BLaER1 treated with 17β-estradiol and CSF1 and Interleukin-3, amounts not matched to agents 10 nM and 100 nM (cell line): ENCODE measurements at regions not wholly inside any gene's neighbourhood (a gene's known extent, or its start where the extent isn't known, plus 50 kb on each side); places are given as distances from the start of the nearest gene placed in this dataset.

Source experiments
- H3K27ac ChIP-seq, 11 experiments: shearing (Covaris generic); formaldehyde crosslinking; 2 replicates each; pipeline ENCODE4 v1.8.1; 2022
- H3K27me3 ChIP-seq, 11 experiments: shearing (Covaris generic); formaldehyde crosslinking; 2 replicates each; pipeline ENCODE4 v1.8.1; 2022
- H3K36me3 ChIP-seq, 11 experiments: shearing (Covaris generic); formaldehyde crosslinking; 2 replicates each; pipeline ENCODE4 v1.8.1; 2022
- H3K4me1 ChIP-seq, 10 experiments: shearing (Covaris generic); formaldehyde crosslinking; 2 replicates each; pipeline ENCODE4 v1.8.1; 2022
- H3K4me2 ChIP-seq, 11 experiments: shearing (Covaris generic); formaldehyde crosslinking; 2 replicates each; pipeline ENCODE4 v1.8.1; 2022
- H3K4me3 ChIP-seq, 10 experiments: shearing (Covaris generic); formaldehyde crosslinking; 2 replicates each; pipeline ENCODE4 v1.8.1; 2022
- H3K9ac ChIP-seq, 11 experiments: shearing (Covaris generic); formaldehyde crosslinking; 2 replicates each; pipeline ENCODE4 v1.8.1; 2022
- H3K9me3 ChIP-seq, 11 experiments: shearing (Covaris generic); formaldehyde crosslinking; replicated peaks in 1 of 11; 2 replicates each; pipeline ENCODE4 v1.8.1; 2022
- H4K20me1 ChIP-seq, 11 experiments: shearing (Covaris generic); formaldehyde crosslinking; 2 replicates each; pipeline ENCODE4 v1.8.1; 2022
- Cebpa-rat ChIP-seq, 11 experiments: shearing (Covaris generic); IDR thresholded peaks; 2 replicates each; pipeline ENCODE4 v1.8.1; 2022

DNA sequence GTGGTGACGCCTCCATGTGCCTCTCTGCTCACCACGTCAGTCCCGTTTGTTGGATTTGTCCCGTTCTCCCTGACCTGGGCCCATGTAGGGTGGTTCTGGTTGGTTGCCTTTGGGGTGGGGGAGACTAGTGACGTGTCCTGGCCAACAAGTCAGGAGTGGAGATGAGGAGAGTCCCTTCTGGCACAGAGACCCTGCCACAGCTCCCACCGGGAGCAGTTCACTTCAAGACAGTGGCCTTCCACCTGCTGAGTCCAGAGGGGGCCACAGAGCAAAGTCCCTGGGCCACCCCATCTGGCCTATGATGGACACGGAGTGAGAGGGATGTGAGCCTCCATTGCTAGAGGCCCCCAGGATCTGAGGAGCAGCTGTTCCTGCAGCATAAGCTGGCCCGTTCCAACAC lies 405.6 kb downstream of the TCERG1L start:
- Histone ChIP-seq H3K4me3 (no peak overlapping the region), H4K20me1 (no peaks in the 10 kb centered on the region; a peak in 1 of 22 replicates), H3K9ac (no peak overlapping the region), H3K27ac (no peak overlapping the region), H3K4me2 (no peak overlapping the region), H3K27me3 (no peaks in the 10 kb centered on the region), H3K9me3 (peaks cover under 1 to 3% (median 2%) of the 10 kb centered on the region in 11 experiments; a peak in 12 of 22 replicates), H3K36me3 (no peaks in the 10 kb centered on the region), H3K4me1 (peaks cover 0 to 18% (median 9%) of the 10 kb centered on the region in 10 experiments; a peak in 13 of 20 replicates)
- TF ChIP-seq Cebpa-rat (IDR thresholded peaks at IDR 0.05): no peak

DNA sequence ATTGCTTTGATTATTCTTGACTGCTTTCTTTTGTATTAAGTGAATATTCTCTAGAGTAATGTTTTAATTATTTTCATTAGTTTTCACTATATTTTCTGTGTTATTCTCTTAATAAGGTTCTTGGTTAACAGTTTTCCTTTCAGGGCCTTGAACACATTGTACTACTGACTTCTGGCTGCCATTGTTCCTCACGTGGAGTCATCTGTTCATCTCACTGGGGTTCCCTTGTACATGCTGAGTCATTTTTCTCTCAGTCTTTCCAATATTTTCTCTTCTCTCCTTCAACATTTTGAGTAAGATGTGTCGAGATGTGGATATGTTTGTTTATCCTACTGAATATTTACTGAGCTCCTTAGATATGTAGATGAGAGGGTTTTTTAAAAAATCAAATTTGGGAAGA lies 400.7 kb downstream of the TCERG1L start:
- Histone ChIP-seq H3K9me3 (peaks cover 11 to 30% (median 18%) of the 10 kb centered on the region in 11 experiments; a peak in 21 of 22 replicates), H3K36me3 (no peaks in the 10 kb centered on the region), H3K27ac (no peak overlapping the region), H3K4me2 (no peak overlapping the region), H3K4me3 (no peak overlapping the region), H3K4me1 (peaks cover 0 to 9% (median 2%) of the 10 kb centered on the region in 10 experiments; a peak in 5 of 20 replicates), H3K27me3 (no peaks in the 10 kb centered on the region), H4K20me1 (no peaks in the 10 kb centered on the region), H3K9ac (no peak overlapping the region)
- TF ChIP-seq Cebpa-rat (IDR thresholded peaks at IDR 0.05): no peak

DNA sequence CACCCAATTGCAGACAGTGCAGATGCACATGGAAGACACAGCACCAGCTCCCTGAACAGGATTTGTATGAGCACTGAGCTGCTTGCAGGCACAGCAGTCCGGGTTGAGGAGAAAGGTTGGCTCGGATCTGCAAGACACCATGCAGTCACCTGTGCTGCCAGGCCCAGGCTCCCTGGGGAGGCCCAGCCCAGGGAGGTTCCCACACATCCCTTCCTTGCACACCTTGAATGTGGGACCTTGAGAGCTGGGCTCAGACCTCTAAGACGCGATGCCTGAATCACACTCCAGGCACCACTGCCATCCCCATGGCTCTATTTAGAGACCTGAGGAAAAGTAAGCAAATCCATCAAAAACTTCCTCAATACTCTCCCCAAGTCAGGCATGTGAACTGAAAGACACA lies 397.7 kb downstream of the TCERG1L start:
- no peak overlapping the region for H3K9ac ChIP-seq
- no peak overlapping the region for H3K4me3 ChIP-seq
- H3K27me3 ChIP-seq: no peaks in the 10 kb centered on the region
- H4K20me1 ChIP-seq: no peaks in the 10 kb centered on the region
- H3K27ac ChIP-seq: no peak overlapping the region
- H3K4me2 ChIP-seq: no peak overlapping the region
- peaks cover 11 to 35% (median 19%) of the 10 kb centered on the region in 11 experiments; a peak in 21 of 22 replicates for H3K9me3 ChIP-seq
- no peaks in the 10 kb centered on the region for H3K36me3 ChIP-seq
- no peak for TF ChIP-seq Cebpa-rat (IDR thresholded peaks at IDR 0.05)
- peaks cover 0 to 9% (median 2%) of the 10 kb centered on the region in 10 experiments; a peak in 5 of 20 replicates for H3K4me1 ChIP-seq

DNA sequence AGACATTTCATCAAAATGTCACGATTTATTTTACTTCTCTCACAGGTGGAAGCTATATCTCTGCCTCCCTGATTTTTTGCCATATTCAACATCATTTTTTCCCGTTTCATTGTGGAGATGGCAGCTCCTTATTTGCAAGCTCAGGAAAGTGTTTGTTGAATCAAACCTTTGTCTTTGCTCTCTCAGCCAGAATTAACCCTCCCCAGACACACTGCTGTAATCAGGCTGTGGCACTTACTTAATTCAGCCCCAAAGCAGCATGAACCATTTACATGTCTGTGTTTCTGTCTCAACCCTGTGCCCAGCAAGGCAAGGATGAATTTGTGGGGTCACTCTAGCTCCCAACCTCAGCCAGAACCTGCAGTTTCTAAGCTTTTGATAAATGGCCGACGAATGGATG lies 397.2 kb downstream of the TCERG1L start:
- Histone ChIP-seq H3K9ac (no peak overlapping the region), H3K4me1 (peaks cover 0 to 9% (median 2%) of the 10 kb centered on the region in 10 experiments; a peak in 5 of 20 replicates), H4K20me1 (no peaks in the 10 kb centered on the region), H3K27ac (no peak overlapping the region), H3K4me3 (no peak overlapping the region), H3K4me2 (no peak overlapping the region), H3K9me3 (peaks cover 11 to 35% (median 19%) of the 10 kb centered on the region in 11 experiments; a peak in 21 of 22 replicates), H3K27me3 (no peaks in the 10 kb centered on the region), H3K36me3 (no peaks in the 10 kb centered on the region)
- TF ChIP-seq Cebpa-rat (IDR thresholded peaks at IDR 0.05): no peak

DNA sequence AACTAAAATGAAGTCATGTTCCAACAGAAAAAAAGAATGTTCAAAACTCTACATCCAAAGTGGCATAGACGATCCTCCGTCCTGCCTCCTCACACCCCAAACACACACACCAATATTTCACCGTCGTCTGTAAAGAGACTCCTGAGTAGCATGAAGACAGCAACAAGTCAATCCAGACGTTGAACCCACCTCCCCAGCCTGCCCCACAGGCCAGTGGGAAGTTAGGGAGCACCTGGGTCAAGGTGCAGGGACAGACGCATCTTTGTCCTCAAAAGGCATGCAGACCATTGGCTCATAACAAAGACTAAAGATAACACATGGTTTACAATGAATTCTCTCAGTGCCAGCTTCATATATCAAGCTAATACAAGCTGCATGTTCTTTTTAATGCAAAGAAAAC lies 396.5 kb downstream of the TCERG1L start:
- H4K20me1 ChIP-seq: no peaks in the 10 kb centered on the region
- no peak overlapping the region for H3K27ac ChIP-seq
- TF ChIP-seq Cebpa-rat (IDR thresholded peaks at IDR 0.05): no peak
- no peak overlapping the region for H3K9ac ChIP-seq
- no peak overlapping the region for H3K4me2 ChIP-seq
- H3K27me3 ChIP-seq: no peaks in the 10 kb centered on the region
- H3K9me3 ChIP-seq: peaks cover 11 to 35% (median 19%) of the 10 kb centered on the region in 11 experiments; a peak in 21 of 22 replicates
- no peak overlapping the region for H3K4me3 ChIP-seq
- peaks cover 0 to 7% (median 2%) of the 10 kb centered on the region in 10 experiments; a peak in 5 of 20 replicates for H3K4me1 ChIP-seq
- H3K36me3 ChIP-seq: no peaks in the 10 kb centered on the region

DNA sequence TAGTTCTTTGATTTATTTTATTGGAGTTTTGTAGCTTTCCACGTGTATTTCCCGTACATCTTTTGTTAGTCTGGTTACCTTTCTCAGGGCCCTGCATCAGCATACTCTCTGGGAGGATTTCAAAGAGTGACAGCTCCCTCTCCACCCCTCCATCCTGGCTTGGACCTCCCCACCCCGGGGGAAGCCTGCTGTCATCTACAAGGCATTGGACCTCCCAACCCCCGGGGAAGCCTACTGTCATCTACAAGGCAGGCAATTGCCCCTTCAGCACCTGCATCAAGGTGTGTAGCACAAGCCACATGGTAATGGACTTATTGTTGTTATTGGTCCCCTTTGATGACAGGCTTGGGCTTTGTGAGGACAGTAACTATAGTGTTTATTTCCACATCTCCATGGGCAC lies 390.1 kb downstream of the TCERG1L start:
- H3K4me2 ChIP-seq: no peak overlapping the region
- H3K27ac ChIP-seq: no peak overlapping the region
- TF ChIP-seq Cebpa-rat (IDR thresholded peaks at IDR 0.05): no peak
- H4K20me1 ChIP-seq: no peaks in the 10 kb centered on the region
- H3K9me3 ChIP-seq: peaks cover 0 to 12% (median 0%) of the 10 kb centered on the region in 11 experiments; a peak in 5 of 22 replicates
- no peak overlapping the region for H3K9ac ChIP-seq
- no peaks in the 10 kb centered on the region for H3K4me1 ChIP-seq
- H3K4me3 ChIP-seq: no peak overlapping the region
- no peaks in the 10 kb centered on the region for H3K36me3 ChIP-seq
- H3K27me3 ChIP-seq: no peaks in the 10 kb centered on the region

DNA sequence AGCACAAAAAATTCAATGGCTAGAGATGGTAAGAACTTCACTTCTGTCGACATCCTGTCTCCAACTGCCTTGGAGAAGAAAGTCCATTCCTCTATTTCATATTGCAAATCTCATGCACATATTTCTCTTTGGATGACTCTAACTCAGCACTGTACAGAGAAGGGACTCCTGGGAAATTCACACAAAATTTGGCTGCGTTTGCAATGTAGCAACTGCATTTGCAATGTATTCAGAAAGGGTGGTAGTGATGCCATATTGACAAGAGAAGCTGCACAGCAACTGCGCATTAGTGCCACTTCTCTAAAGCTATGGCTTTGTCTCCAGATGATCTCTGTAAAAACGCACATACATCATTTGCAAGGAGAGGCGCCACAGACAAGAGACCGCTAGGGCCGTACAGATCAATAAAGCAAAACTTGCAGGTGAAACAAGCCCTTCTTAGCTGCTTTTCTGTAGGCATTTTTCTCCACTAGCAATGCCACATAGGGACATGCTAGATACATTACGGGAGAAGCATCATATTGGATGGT lies 389.5 kb downstream of the TCERG1L start:
- Histone ChIP-seq H3K27ac (no peak overlapping the region), H3K4me1 (no peaks in the 10 kb centered on the region), H3K36me3 (no peaks in the 10 kb centered on the region), H3K9ac (no peak overlapping the region), H3K27me3 (no peaks in the 10 kb centered on the region), H3K9me3 (peaks cover 0 to 9% (median 0%) of the 10 kb centered on the region in 11 experiments; a peak in 4 of 22 replicates), H4K20me1 (no peaks in the 10 kb centered on the region), H3K4me3 (no peak overlapping the region), H3K4me2 (no peak overlapping the region)
- TF ChIP-seq Cebpa-rat (IDR thresholded peaks at IDR 0.05): no peak

DNA sequence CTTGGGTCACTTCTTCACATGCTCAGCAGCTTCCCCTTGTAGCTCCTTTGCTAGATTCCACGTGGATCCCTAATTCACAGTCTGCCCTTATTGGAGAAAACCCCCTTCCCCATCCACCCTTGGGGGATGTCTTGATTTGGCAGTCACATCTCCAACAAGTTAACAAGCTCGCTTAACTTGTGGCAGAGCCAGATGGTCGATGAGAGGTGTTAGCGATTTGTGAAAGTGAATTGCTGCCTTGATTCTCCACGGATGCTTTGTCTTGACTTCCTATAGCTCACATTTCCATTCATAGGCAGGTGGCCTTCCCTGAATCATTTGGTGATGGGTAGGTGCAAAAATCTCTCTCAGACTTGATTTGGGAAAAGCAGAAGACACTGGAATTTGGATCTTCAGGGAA lies 387.9 kb downstream of the TCERG1L start:
- no peaks in the 10 kb centered on the region for H4K20me1 ChIP-seq
- H3K4me1 ChIP-seq: no peaks in the 10 kb centered on the region
- H3K9ac ChIP-seq: no peak overlapping the region
- no peaks in the 10 kb centered on the region for H3K27me3 ChIP-seq
- TF ChIP-seq Cebpa-rat (IDR thresholded peaks at IDR 0.05): no peak
- H3K4me2 ChIP-seq: no peak overlapping the region
- no peak overlapping the region for H3K27ac ChIP-seq
- no peaks in the 10 kb centered on the region for H3K36me3 ChIP-seq
- H3K4me3 ChIP-seq: no peak overlapping the region
- peaks cover 0 to 6% (median 0%) of the 10 kb centered on the region in 11 experiments; a peak in 2 of 22 replicates for H3K9me3 ChIP-seq

DNA sequence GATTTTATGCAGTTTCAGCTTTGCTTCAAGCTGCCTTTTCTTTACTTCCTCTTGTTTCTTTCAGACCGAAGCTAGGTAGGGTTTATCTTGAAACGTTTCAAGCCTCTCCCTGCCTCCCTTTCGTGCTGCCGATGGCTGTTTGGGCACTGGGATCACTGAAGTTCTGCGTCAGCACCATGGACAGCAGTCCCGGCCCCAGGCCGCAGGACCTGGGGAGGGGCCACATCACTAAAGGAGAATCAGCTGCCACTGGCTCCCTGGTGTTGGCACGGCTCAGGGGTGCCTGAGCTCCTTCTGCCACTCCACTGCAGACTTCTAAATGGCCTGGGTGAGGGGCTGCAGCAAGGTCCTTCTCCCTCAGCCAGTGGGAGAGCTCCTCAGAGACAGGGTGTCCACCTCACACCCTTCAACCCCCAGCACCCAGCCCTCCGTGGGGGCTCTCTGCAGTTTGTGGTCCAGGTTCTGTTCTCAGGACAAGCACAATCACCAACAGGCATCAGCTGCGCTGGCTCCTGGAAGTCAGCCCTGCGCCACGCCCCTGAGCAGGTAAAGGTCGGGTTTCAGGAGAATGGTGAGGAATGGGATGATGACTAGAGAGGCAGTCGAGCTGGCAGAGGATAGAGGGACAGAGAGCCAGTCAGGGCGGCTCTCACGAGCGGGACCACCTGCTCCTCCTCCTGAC lies 387.2 kb downstream of the TCERG1L start:
- no peaks in the 10 kb centered on the region for H3K36me3 ChIP-seq
- no peak overlapping the region for H3K9ac ChIP-seq
- H3K4me2 ChIP-seq: no peak overlapping the region
- H3K4me3 ChIP-seq: no peak overlapping the region
- H3K27ac ChIP-seq: no peak overlapping the region
- peaks cover 0 to 3% (median under 1%) of the 10 kb centered on the region in 10 experiments; a peak in 8 of 20 replicates for H3K4me1 ChIP-seq
- no peak for TF ChIP-seq Cebpa-rat (IDR thresholded peaks at IDR 0.05)
- H3K27me3 ChIP-seq: no peaks in the 10 kb centered on the region
- no peaks in the 10 kb centered on the region; a peak in 2 of 22 replicates for H4K20me1 ChIP-seq
- peaks cover 0 to 6% (median 0%) of the 10 kb centered on the region in 11 experiments; a peak in 2 of 22 replicates for H3K9me3 ChIP-seq
